ENCODE measurements at regions not wholly inside any gene's neighbourhood (a gene's known extent, or its start where the extent isn't known, plus 50 kb on each side); places are given as distances from the start of the nearest gene placed in this dataset.

- no peak for TF ChIP-seq CTCF (IDR thresholded peaks at IDR 0.05)
- no peak for TF ChIP-seq POLR2A (IDR thresholded peaks at IDR 0.05)
- no peak for TF ChIP-seq EP300 (IDR thresholded peaks at IDR 0.05)
Measured at GRCh38 chr7:35359423-35359822, 105.5 kb upstream of the TBX20 start.

All from sigmoid colon (tissue), 4 donors.